HEK293T (cell line): ENCODE measurements at regions not wholly inside any gene's neighbourhood (a gene's known extent, or its start where the extent isn't known, plus 50 kb on each side); places are given as distances from the start of the nearest gene placed in this dataset.
"Not testable (repeated sequence)": the region's sequence is repeated elsewhere in the genome, so short reads cannot be mapped to it uniquely, and the experiment has no call there.

Source experiments
- ARNT ChIP-seq: fragments of 450-650 bp; IDR thresholded peaks from 2 replicates; pipeline ENCODE4 v1.6.1; 2017; ENCODE audit warnings: mild to moderate bottlenecking
- BHLHE40 ChIP-seq: fragments of 450-650 bp; IDR thresholded peaks from 2 replicates; pipeline ENCODE4 v1.6.1; 2016; ENCODE audit warnings: mild to moderate bottlenecking, moderate library complexity, borderline replicate concordance
- ELF4 ChIP-seq: fragments of 450-650 bp; IDR thresholded peaks from 2 replicates; pipeline ENCODE4 v1.6.1; 2017; ENCODE audit warnings: antibody characterized with exemption
- FOXK2 ChIP-seq: fragments of 450-650 bp; IDR thresholded peaks from 2 replicates; pipeline ENCODE4 v1.6.1; 2016; ENCODE audit warnings: mild to moderate bottlenecking
- FOXM1 ChIP-seq: fragments of 450-650 bp; IDR thresholded peaks from 2 replicates; pipeline ENCODE4 v1.6.1; 2017; ENCODE audit warnings: mild to moderate bottlenecking, borderline replicate concordance
- NFRKB ChIP-seq: fragments of 450-650 bp; IDR thresholded peaks from 2 replicates; pipeline ENCODE4 v1.6.1; 2016; ENCODE audit warnings: mild to moderate bottlenecking, moderate library complexity
- SUZ12 ChIP-seq: fragments of 450-650 bp; IDR thresholded peaks from 2 replicates; pipeline ENCODE4 v1.6.1; 2016; ENCODE audit warnings: mild to moderate bottlenecking

- not testable (repeated sequence) for TF ChIP-seq FOXM1, ELF4, BHLHE40, SUZ12, ARNT, FOXK2, NFRKB
Observed at GRCh38 chr17:27962581-27962980, 69.4 kb upstream of the LYRM9 start.
